GM10248 (cell line): ENCODE measurements at regions not wholly inside any gene's neighbourhood (a gene's known extent, or its start where the extent isn't known, plus 50 kb on each side); places are given as distances from the start of the nearest gene placed in this dataset.

ENCODE experiments used
- CTCF ChIA-PET: fragments of 300-600 bp; sonication (Branson Sonifier 250); formaldehyde crosslinking; extraction: SDS; loops from one replicate; lab custom pipeline; 2021; ENCODE audit warnings: antibody characterized with exemption; lab: Yijun Ruan, JAX
- POLR2A ChIA-PET: fragments of 350-650 bp; sonication (Branson Sonifier 250); formaldehyde crosslinking; extraction: SDS; loops from one replicate; lab custom pipeline; 2020; ENCODE audit warnings: antibody characterized with exemption; lab: Yijun Ruan, JAX
- DNase-seq: peaks from one replicate; pipeline ENCODE4 v3.0.0; 2012; ENCODE audit errors: extremely low spot score
- TF ChIP-seq, protein P1 (sequence below): IDR thresholded peaks from 2 replicates; pipeline ENCODE4 v1.5.1; 2012; ENCODE audit warnings: mild to moderate bottlenecking, low read depth; ENCODE audit errors: extremely low read depth, missing control alignments, control extremely low read depth

DNA sequence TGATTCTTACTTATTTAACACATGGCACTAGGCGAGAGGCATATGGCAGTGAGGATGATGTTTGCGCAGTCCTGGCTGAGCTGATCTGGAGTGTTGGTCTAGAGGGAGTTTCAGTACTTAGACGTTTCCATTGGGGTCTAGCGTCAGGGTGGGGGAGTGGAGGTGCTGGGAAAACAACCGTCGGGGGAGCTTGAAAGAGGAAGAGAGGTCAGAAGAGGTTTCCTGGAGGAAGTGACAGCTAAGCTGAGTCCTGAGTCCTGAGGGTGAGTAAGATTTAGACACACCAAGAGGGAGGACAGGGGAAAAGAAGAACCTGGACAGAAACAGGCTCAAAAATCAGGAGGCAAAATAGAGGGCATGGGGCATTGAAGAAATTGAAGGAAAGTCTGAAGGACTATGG is 81.4 kb downstream of the ALOX5AP start:
- no peak for DNase-seq
- TF ChIP-seq, protein P1, sequence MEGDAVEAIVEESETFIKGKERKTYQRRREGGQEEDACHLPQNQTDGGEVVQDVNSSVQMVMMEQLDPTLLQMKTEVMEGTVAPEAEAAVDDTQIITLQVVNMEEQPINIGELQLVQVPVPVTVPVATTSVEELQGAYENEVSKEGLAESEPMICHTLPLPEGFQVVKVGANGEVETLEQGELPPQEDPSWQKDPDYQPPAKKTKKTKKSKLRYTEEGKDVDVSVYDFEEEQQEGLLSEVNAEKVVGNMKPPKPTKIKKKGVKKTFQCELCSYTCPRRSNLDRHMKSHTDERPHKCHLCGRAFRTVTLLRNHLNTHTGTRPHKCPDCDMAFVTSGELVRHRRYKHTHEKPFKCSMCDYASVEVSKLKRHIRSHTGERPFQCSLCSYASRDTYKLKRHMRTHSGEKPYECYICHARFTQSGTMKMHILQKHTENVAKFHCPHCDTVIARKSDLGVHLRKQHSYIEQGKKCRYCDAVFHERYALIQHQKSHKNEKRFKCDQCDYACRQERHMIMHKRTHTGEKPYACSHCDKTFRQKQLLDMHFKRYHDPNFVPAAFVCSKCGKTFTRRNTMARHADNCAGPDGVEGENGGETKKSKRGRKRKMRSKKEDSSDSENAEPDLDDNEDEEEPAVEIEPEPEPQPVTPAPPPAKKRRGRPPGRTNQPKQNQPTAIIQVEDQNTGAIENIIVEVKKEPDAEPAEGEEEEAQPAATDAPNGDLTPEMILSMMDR: no peak
- ChIA-PET POLR2A (no interaction called here), CTCF (interaction anchor here (0.8 kb wide), 1 partner anchor 10 kb away, joined by 3 read pairs; no protein-coding TSS in a partner anchor)

DNA sequence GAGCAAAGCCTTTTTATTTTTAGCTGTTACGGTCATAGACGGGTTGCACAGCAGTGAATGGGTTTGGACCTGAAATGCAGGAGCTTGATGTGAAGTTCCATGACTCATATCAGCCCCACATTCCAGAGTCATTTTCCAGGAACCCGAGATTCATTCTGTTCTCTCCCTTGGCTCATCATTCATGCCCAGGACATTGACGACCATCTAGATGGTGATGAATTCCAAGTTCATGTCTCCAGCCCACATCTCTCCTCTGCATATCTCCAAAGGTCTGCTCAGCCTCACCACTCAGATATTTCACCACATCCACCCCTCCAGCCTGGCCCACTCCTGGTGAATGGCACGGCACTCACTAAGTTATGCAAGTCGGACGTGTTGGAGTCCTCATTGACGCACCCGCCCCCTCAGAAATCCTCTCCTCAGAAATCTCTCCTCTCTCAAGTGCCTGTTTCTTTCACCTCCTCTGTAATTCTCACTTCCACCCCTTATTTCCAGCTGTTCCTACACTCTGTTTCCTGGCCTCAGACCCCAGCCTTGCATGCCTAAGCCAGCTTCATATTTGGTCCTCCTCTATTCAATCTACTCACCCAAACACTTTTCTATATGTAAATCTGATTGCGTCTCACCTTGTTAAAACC is 83.1 kb downstream of the ALOX5AP start:
- TF ChIP-seq, protein P1: no peak
- CTCF ChIA-PET: interaction anchor here (2.1 kb wide), 1 partner anchor 16 kb away, joined by 7 read pairs; no protein-coding TSS in a partner anchor
- no peak for DNase-seq
- POLR2A ChIA-PET: no interaction called here

DNA sequence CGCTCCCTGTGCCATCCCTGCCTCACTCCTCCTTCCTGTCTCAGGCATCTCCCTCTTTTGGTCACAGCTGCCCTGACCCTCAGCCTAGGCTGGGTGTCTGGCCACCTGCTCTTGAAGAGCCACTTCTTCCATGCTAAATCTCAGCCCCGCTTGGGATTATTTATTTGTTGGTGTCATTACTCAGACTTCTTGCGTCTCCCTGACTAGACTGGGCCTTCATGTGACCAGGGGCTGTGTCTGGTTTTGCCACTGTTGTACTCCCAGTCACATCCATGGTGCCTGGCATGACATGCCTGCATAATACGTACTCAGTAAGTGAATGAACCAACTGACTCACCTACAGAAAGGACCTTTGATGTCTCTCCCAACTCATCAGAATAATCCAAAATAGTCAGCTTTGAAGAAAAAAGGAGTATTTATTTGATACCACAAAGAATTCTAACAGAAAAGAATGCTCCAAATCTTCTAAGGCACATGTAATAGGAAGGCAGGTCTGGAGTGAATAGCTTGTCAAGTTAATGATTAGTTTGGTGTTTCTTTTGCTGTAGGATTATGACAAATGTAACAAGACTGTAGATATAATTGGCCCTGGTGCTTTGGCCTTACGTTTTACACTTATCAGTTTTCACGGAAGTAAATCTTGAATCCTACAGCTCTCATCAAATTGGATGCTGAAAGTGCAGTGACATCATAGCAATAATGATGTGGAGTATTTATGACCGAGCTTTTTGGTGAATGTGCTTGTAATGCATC is 84.0 kb downstream of the ALOX5AP start:
- no peak for DNase-seq
- CTCF ChIA-PET: interaction anchor here (1.1 to 2.1 kb wide), 2 partner anchors 16 to 46 kb away, joined by 3 to 7 read pairs; no protein-coding TSS in a partner anchor
- POLR2A ChIA-PET: no interaction called here
- TF ChIP-seq, protein P1: no peak

DNA sequence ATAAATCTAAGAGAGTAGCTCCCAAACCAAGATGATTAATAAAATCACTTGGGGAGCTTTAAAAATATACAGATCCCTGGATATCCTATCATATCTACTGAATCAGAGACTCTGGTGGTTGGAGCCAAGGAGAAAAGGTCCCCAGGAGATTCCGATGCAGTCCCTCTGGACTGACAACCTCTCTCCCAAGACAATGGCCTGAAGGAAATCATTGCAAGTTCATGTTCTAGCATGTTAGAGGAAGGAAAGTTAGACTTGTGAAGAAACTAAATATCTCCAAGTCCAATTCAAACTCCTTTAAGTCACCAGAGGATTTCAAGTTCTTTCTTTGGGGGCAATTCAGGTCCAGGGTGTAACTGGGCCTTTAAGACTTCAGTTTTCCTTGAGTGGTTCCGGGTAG is 84.7 kb upstream of the MEDAG start:
- POLR2A ChIA-PET: no interaction called here
- TF ChIP-seq, protein P1: no peak
- DNase-seq: no peak
- CTCF ChIA-PET: interaction anchor here (1.2 kb wide), 1 partner anchor 11 kb away, joined by 3 read pairs; no protein-coding TSS in a partner anchor

DNA sequence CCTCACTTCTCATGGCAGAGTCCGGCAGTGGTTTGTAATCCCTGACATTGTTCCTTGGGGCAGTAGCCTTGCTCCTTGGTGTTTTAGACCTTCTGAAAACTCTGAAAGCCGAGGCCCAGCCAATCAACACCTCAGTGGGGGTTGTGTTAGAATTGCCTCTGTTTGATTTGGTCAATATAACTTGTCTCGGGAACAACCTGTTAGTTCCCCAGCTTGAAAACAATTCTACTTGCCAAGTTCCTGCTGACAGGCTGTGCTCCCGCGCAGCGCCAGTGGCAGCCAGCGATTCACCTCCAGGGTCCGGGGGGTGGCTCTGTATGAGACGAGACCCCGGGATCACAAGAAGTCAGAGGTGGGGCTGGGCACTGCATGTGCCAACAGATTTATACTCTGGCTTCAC is 81.4 kb upstream of the MEDAG start:
- DNase-seq: no peak
- POLR2A ChIA-PET: no interaction called here
- TF ChIP-seq, protein P1: no peak
- CTCF ChIA-PET: no interaction called here

DNA sequence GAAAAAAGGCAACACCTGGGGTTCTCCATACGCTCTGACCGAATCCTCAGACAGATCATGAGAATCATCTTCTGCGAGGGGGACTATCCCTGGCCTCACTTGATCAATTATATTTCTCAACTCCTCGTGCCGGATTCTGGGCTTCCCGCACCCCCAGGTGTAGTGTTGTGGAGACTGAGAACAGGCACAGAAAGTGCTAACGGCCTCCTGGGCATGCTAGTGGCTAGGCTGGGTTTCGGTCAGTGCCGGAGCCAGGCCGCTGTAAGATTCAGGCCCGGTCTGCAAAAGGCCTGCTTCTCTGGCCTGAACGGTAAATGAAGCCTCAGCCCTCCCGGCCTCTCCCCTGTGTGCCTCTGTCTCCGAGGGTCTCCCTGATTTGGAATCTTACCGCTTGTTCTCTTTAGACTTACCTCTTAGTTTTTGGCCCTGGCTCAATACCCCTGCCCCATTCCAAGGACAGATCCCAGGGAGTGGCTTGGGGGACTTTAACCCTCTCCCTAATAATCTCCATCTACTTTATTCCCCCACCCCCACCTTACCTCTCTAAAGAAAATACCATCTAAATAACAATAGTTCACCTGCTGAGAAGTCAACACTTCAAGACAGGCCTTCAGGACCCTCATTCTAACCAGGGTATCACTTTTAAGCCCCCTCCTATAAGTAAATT is 79.0 kb upstream of the MEDAG start:
- POLR2A ChIA-PET: no interaction called here
- CTCF ChIA-PET: interaction anchor here (0.8 to 1.0 kb wide), 2 partner anchors 10 to 680 kb away, joined by 3 read pairs; no protein-coding TSS in a partner anchor
- TF ChIP-seq, protein P1: no peak
- no peak for DNase-seq
